CD14-positive monocyte (primary cell): ENCODE measurements at regions not wholly inside any gene's neighbourhood (a gene's known extent, or its start where the extent isn't known, plus 50 kb on each side); places are given as distances from the start of the nearest gene placed in this dataset.

ENCODE experiments used
- DNase-seq, 3 donors: peaks; one replicate each; pipeline ENCODE4 v3.0.0-alpha.2; 2011 to 2022
- H2AFZ ChIP-seq: 2 replicates; pipeline ENCODE4 v1.6.0; 2012; ENCODE audit warnings: mild to moderate bottlenecking, low read depth, low read length, inconsistent platforms; ENCODE audit not compliant: insufficient read depth, poor library complexity, severe bottlenecking
- H3K27ac ChIP-seq, 2 donors: 1 replicate in 1 of 2; 2 replicates in 1 of 2; pipeline ENCODE4 v1.5.1; 2012 to 2013; ENCODE audit warnings: low read length in 2 of 2, control low read depth in 1 of 2, inconsistent platforms in 1 of 2, low read depth in 1 of 2, mild to moderate bottlenecking in 1 of 2
- H3K27me3 ChIP-seq, 2 donors: one replicate each; pipeline versions ENCODE4 v1.6.0 to v1.6.1; 2011 to 2013; ENCODE audit warnings: low read length in 2 of 2; ENCODE audit not compliant: control insufficient read depth in 2 of 2, insufficient read depth in 2 of 2
- H3K36me3 ChIP-seq, 2 donors: replicated peaks in 1 of 2; 1 replicate in 1 of 2; 2 replicates in 1 of 2; pipeline versions ENCODE4 v1.5.1 to v1.6.1; 2012 to 2013; ENCODE audit warnings: low read length in 2 of 2, control low read depth in 1 of 2, inconsistent platforms in 1 of 2, mild to moderate bottlenecking in 1 of 2; ENCODE audit not compliant: insufficient read depth in 2 of 2, control insufficient read depth in 1 of 2
- H3K4me1 ChIP-seq, 2 donors: 1 replicate in 1 of 2; 2 replicates in 1 of 2; pipeline versions ENCODE4 v1.5.1 to v1.6.1; 2012 to 2013; ENCODE audit warnings: low read length in 2 of 2, control low read depth in 1 of 2, inconsistent platforms in 1 of 2, mild to moderate bottlenecking in 1 of 2, moderate library complexity in 1 of 2; ENCODE audit not compliant: insufficient read depth in 2 of 2, control insufficient read depth in 1 of 2
- H3K4me2 ChIP-seq: replicated peaks from 2 replicates; pipeline ENCODE3; 2012; ENCODE audit warnings: low read length, moderate library complexity, mild to moderate bottlenecking; ENCODE audit not compliant: poor library complexity, severe bottlenecking; ENCODE audit errors: extremely low read depth
- H3K4me3 ChIP-seq, 3 experiments: fragments of 200-600 bp in 1 of 3; sonication (generic) in 1 of 3; replicated peaks in 1 of 3; 1 replicate in 2 of 3; 2 replicates in 1 of 3; pipeline ENCODE4 v1.5.1; 2011 to 2013; ENCODE audit warnings: low read length in 3 of 3, mild to moderate bottlenecking in 3 of 3, control low read depth in 2 of 3, low read depth in 2 of 3, inconsistent platforms in 1 of 3, moderate library complexity in 1 of 3
- H3K79me2 ChIP-seq: 2 replicates; pipeline ENCODE4 v1.6.0; 2012; ENCODE audit warnings: mild to moderate bottlenecking, control low read depth, inconsistent platforms, low read length, moderate library complexity; ENCODE audit not compliant: insufficient read depth
- H3K9ac ChIP-seq: 2 replicates; pipeline ENCODE4 v1.6.0; 2017; ENCODE audit warnings: low read length, mild to moderate bottlenecking; ENCODE audit not compliant: insufficient read depth, poor library complexity, severe bottlenecking
- H3K9me3 ChIP-seq, 2 donors: replicated peaks in 1 of 2; 1 replicate in 1 of 2; 2 replicates in 1 of 2; pipeline versions ENCODE4 v1.5.1 to v1.6.1; 2012 to 2013; ENCODE audit warnings: low read length in 2 of 2, control low read depth in 1 of 2; ENCODE audit not compliant: control insufficient read depth in 1 of 2, insufficient read depth in 1 of 2
- H4K20me1 ChIP-seq: 2 replicates; pipeline ENCODE4 v1.6.0; 2012; ENCODE audit warnings: mild to moderate bottlenecking, low read length, control low read depth, moderate library complexity; ENCODE audit not compliant: insufficient read depth
- H3K27ac Mint-ChIP-seq, 7 donors: one replicate each; pipeline ENCODE4 v1.8.0; 2020; ENCODE audit warnings: mild to moderate bottlenecking in 7 of 7, mixed read lengths in 7 of 7, moderate library complexity in 6 of 7, inconsistent platforms in 2 of 7
- H3K27me3 Mint-ChIP-seq, 3 donors: one replicate each; pipeline ENCODE4 v1.8.0; 2021 to 2022; ENCODE audit warnings: low read depth in 3 of 3, mild to moderate bottlenecking in 3 of 3, mixed read lengths in 3 of 3, moderate library complexity in 3 of 3, inconsistent platforms in 1 of 3
- H3K36me3 Mint-ChIP-seq, 2 donors: one replicate each; pipeline ENCODE4 v1.8.0; 2020; ENCODE audit warnings: mixed read lengths in 2 of 2, inconsistent platforms in 1 of 2, mild to moderate bottlenecking in 1 of 2
- H3K4me1 Mint-ChIP-seq: one replicate; pipeline ENCODE4 v1.8.0; 2020; ENCODE audit warnings: mild to moderate bottlenecking, mixed read lengths
- H3K4me3 Mint-ChIP-seq, 2 donors: one replicate each; pipeline ENCODE4 v1.8.0; 2020; ENCODE audit warnings: mild to moderate bottlenecking in 2 of 2, mixed read lengths in 2 of 2, moderate library complexity in 1 of 2
- H3K9me3 Mint-ChIP-seq, 7 donors: one replicate each; pipeline ENCODE4 v1.8.0; 2020 to 2022; ENCODE audit warnings: mixed read lengths in 7 of 7, mild to moderate bottlenecking in 6 of 7, moderate library complexity in 6 of 7, inconsistent platforms in 2 of 7
- WGBS: methylation state at CpG from one replicate; pipeline ENCODE4 v1.1.5; 2013; ENCODE audit warnings: missing lambda C conversion rate; ENCODE audit not compliant: insufficient coverage; 5-methylcytosine and 5-hydroxymethylcytosine counted together
- intact Hi-C, 2 donors: fragments of 100-400 bp; cut with micrococcal nuclease; formaldehyde crosslinking; loops; one replicate each; pipeline versions ENCODE4 v1.15.0 to v1.15.1; 2023
- TF ChIP-seq, protein P1 (sequence below): fragments of 200-600 bp; IDR thresholded peaks from one replicate; pipeline ENCODE4 v1.8.0; 2022; ENCODE audit warnings: antibody characterized with exemption, mild to moderate bottlenecking

DNA sequence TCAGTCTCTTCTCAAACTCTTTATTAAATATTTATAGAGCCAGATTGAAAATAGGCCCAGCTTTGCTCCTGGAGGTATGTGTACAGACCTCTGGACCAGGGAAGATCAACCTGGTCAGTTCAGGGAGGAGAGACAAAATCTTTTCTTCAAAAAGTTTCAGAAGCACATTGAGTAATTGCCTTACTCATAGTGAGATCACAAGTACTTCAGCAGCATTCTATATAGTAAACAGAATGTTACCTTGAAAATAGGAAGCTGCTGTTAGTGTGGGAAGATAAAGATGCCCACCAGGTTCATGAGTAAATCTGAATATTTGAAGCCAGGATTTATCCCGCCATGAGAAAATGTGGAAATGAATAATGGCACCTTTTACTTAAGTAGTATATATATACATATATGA is 665.9 kb upstream of the CITED2 start:
- H2AFZ ChIP-seq = no peak overlapping the region
- TF ChIP-seq, protein P1, sequence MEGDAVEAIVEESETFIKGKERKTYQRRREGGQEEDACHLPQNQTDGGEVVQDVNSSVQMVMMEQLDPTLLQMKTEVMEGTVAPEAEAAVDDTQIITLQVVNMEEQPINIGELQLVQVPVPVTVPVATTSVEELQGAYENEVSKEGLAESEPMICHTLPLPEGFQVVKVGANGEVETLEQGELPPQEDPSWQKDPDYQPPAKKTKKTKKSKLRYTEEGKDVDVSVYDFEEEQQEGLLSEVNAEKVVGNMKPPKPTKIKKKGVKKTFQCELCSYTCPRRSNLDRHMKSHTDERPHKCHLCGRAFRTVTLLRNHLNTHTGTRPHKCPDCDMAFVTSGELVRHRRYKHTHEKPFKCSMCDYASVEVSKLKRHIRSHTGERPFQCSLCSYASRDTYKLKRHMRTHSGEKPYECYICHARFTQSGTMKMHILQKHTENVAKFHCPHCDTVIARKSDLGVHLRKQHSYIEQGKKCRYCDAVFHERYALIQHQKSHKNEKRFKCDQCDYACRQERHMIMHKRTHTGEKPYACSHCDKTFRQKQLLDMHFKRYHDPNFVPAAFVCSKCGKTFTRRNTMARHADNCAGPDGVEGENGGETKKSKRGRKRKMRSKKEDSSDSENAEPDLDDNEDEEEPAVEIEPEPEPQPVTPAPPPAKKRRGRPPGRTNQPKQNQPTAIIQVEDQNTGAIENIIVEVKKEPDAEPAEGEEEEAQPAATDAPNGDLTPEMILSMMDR = no peak
- peak overlapping the region in 1 of 2 donors; percentile 73 for H3K27ac ChIP-seq
- H3K27ac Mint-ChIP-seq = peak overlapping the region; percentile 78 to 95 (median 86)
- H3K4me2 ChIP-seq = peak overlapping the region; percentile 51
- no peaks in the 10 kb centered on the region for H4K20me1 ChIP-seq
- H3K9me3 Mint-ChIP-seq = peaks cover 0 to 3% (median 0%) of the 10 kb centered on the region in 7 donors
- H3K4me3 Mint-ChIP-seq = no peak overlapping the region
- no peaks in the 10 kb centered on the region for H3K36me3 Mint-ChIP-seq
- H3K4me1 Mint-ChIP-seq = peaks cover 70% of the 10 kb centered on the region
- DNase-seq = peak; percentile 34 to 70 (median 53)
- H3K4me3 ChIP-seq = no peak overlapping the region
- no peaks in the 10 kb centered on the region for H3K79me2 ChIP-seq
- H3K27me3 Mint-ChIP-seq = no peaks in the 10 kb centered on the region
- no peak overlapping the region for H3K9ac ChIP-seq
- H3K36me3 ChIP-seq = no peaks in the 10 kb centered on the region
- no peaks in the 10 kb centered on the region for H3K27me3 ChIP-seq
- no CpG with 5 or more reads among the region's 1 CpG for WGBS
- peaks cover 66 to 79% of the 10 kb centered on the region in 2 donors for H3K4me1 ChIP-seq
- H3K9me3 ChIP-seq = no peaks in the 10 kb centered on the region
- intact Hi-C loops = loop anchor here (5.0 to 10.0 kb wide), 4 partner anchors 116 to 706 kb away; no protein-coding TSS in a partner anchor

DNA sequence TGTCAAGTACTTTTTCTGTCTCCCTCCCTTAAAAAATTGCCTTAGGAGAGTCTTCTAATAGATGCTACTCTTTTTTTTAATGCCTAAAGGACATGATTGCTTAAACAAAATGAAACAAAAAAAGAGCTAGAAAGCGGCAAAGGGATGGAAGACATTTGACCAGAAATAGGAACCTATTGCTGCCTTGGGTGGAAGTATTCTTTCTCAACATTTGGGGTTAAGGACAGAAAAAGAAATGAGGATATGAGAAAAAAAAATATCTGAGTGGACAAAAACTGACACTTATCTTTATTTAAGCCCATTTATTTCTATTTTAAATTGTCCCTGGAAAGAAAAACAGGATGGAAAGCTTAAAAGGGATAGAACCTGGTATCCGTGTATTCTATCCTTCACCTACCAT is 664.9 kb upstream of the CITED2 start:
- intact Hi-C loops = no loop called here
- Histone ChIP-seq H3K79me2 (no peaks in the 10 kb centered on the region), H2AFZ (no peak overlapping the region), H3K4me2 (peak overlapping the region; percentile 51), H4K20me1 (no peaks in the 10 kb centered on the region), H3K27me3 (no peaks in the 10 kb centered on the region), H3K4me1 (peaks cover 60 to 70% of the 10 kb centered on the region in 2 donors), H3K9me3 (no peaks in the 10 kb centered on the region), H3K27ac (peak overlapping the region in 1 of 2 donors; percentile 73), H3K36me3 (no peaks in the 10 kb centered on the region), H3K9ac (no peak overlapping the region), H3K4me3 (peak overlapping the region in 1 of 3 experiments; percentile 24)
- no CpG with 5 or more reads among the region's 2 CpGs for WGBS
- TF ChIP-seq, protein P1 = no peak
- Mint-ChIP-seq H3K4me3 (no peak overlapping the region), H3K36me3 (no peaks in the 10 kb centered on the region), H3K4me1 (peaks cover 63% of the 10 kb centered on the region), H3K27ac (peak overlapping the region; percentile 68 to 92 (median 83)), H3K27me3 (no peaks in the 10 kb centered on the region), H3K9me3 (peaks cover 0 to 3% (median 0%) of the 10 kb centered on the region in 7 donors)
- DNase-seq = peak; percentile 52 to 71 (median 62)
